GM12864 (cell line): ENCODE measurements at regions not wholly inside any gene's neighbourhood (a gene's known extent, or its start where the extent isn't known, plus 50 kb on each side); places are given as distances from the start of the nearest gene placed in this dataset.

ENCODE experiments used
- DNase-seq: peaks from one replicate; pipeline ENCODE4 v3.0.0-alpha.2; 2011; ENCODE audit warnings: low read depth
- H3K4me3 ChIP-seq: 2 replicates; pipeline ENCODE4 v1.5.1; 2011; ENCODE audit warnings: mild to moderate bottlenecking, low read depth, low read length, control low read depth
- CTCF ChIP-seq: IDR thresholded peaks from 2 replicates; pipeline ENCODE4 v1.5.1; 2011; ENCODE audit warnings: low read depth, mild to moderate bottlenecking, moderate library complexity, low read length, control low read depth, inconsistent platforms; ENCODE audit errors: missing control alignments

GRCh38 chr9:32915802-32916201 is 85.6 kb downstream of the APTX start:
- TF ChIP-seq CTCF: no peak
- H3K4me3 ChIP-seq: no peak overlapping the region

GRCh38 chr9:32918628-32919027 is 82.8 kb downstream of the APTX start:
- DNase-seq: no peak
- H3K4me3 ChIP-seq: no peak overlapping the region
- no peak for TF ChIP-seq CTCF

More at GRCh38 chr9:32915802-32916201, 85.6 kb downstream of the APTX start:
- DNase-seq: no peak
